GM13976 (cell line): ENCODE measurements at regions not wholly inside any gene's neighbourhood (a gene's known extent, or its start where the extent isn't known, plus 50 kb on each side); places are given as distances from the start of the nearest gene placed in this dataset.

Experiments
- DNase-seq: peaks from one replicate; pipeline ENCODE4 v3.0.0; 2012; ENCODE audit warnings: low spot score
- in situ Hi-C: fragments of 300-500 bp; cut with MboI; formaldehyde crosslinking; loops from one replicate; pipeline ENCODE4 v1.12.0; 2022; ENCODE audit warnings: low sequenced_read_pairs, mixed read lengths, inconsistent platforms; ENCODE audit not compliant: unreplicated experiment
- TF ChIP-seq, protein P1 (sequence below): IDR thresholded peaks from 2 replicates; pipeline ENCODE4 v1.5.1; 2012; ENCODE audit warnings: borderline replicate concordance, mild to moderate bottlenecking; ENCODE audit not compliant: insufficient read depth; ENCODE audit errors: extremely low read depth, missing control alignments, control extremely low read depth

DNA sequence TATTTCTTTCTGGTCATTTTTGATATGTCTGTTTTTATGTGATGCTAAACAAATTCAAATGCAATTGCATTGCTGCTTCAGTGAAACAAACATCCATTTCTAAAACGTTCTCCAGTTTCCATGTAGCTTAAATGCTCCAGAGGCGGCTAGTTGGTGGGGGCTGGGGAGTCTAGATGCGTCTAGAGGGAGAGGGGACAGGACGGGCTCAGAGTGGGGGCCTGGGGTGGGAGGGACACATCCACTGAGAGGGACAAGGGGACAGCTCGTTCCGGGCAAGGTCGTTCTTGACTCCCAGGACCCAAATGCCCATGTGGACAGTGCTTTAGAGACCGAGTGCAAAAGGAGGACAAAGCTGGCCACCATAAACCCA, 102.3 kb downstream of the FOXL1 start:
- in situ Hi-C loops, result no loop called here
- TF ChIP-seq, protein P1, sequence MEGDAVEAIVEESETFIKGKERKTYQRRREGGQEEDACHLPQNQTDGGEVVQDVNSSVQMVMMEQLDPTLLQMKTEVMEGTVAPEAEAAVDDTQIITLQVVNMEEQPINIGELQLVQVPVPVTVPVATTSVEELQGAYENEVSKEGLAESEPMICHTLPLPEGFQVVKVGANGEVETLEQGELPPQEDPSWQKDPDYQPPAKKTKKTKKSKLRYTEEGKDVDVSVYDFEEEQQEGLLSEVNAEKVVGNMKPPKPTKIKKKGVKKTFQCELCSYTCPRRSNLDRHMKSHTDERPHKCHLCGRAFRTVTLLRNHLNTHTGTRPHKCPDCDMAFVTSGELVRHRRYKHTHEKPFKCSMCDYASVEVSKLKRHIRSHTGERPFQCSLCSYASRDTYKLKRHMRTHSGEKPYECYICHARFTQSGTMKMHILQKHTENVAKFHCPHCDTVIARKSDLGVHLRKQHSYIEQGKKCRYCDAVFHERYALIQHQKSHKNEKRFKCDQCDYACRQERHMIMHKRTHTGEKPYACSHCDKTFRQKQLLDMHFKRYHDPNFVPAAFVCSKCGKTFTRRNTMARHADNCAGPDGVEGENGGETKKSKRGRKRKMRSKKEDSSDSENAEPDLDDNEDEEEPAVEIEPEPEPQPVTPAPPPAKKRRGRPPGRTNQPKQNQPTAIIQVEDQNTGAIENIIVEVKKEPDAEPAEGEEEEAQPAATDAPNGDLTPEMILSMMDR, result no peak
- no peak for DNase-seq

DNA sequence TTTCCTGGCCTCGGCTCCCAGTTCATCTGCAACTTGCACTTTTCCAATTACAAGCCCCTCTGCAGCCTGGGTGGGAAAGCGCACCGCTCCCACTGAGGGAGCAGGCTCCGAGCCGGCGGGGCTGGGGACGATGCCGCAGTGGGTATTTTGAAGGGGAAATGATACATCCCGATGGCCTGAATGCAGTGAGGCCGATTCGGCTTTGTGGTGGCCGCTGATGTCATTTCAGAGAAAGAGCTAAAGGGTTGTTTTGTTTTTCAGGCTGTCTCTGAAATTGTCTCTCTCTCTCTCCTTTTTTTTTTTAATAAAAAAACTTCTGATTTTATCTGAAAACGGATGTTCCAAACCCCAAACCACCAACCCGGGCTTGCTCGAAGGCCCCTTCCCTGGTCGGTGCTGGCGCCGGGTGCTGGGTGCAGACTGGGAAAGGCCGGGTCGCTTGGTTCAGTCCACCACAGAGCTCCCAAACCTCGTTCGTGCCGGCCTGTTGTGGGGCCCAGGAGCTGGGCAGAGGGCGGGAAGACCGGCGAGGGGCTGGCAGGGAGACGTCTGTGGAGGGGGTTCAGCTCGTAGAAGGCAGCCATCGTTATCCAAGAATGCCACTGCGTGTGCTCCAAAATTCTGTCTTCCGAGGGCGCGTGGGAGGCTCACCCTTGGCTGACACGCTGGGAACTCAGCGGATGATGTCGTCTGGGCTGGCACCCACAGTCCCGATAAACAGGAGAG, 102.8 kb downstream of the FOXL1 start:
- no peak for DNase-seq
- TF ChIP-seq, protein P1, result no peak
- in situ Hi-C loops, result no loop called here

DNA sequence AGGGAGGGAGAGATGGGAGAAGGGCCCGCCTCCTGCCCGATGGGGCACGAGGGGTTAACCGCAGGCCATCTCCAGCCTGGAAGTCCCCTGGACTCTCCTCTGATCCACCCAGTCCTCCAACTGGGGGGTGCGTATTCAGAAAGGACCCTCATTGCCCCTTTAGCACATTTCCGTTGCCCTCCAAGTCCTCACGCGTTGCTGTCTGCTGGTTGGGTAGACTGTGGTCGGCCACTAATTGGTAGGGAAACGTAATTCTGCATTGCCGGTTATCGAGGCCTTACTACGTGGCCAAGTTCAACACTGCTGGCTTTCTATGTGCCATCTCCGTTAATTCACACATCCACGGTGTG, 103.4 kb downstream of the FOXL1 start:
- in situ Hi-C loops, result no loop called here
- TF ChIP-seq, protein P1, result no peak
- no peak for DNase-seq

DNA sequence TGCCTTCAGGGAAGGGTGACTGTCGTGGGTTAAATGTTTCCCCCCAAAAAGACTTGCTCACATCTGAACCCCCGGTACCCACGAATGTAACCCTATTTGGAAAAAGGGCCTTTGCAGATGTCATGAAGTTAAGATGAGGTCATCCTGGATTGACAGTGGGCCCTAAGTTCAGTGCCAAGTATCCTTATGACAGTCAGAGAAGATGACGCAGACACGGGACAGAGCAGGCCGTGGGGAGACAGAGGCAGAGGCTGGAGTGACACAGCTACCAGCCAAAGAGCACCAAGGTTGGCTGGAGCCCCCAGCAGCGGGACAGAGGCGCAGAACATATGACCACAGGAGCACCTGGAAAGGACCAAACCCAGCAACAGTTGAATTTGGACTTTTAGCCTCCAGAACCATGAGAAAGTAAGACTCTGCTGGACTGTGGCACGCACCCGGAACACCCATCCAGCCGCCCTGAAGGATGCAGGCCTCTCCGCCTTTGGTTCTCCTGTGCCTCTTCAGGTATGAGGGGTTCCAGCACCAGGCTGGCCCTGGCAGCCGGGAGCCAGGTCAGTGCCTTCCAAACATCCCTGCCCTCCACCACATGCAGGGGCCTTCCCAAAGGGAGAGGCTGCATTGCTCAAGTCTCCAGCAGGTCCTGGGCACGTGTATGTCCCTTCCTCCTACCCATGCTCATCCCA, 104.0 kb downstream of the FOXL1 start:
- in situ Hi-C loops, result no loop called here
- DNase-seq, result no peak
- TF ChIP-seq, protein P1, result no peak

DNA sequence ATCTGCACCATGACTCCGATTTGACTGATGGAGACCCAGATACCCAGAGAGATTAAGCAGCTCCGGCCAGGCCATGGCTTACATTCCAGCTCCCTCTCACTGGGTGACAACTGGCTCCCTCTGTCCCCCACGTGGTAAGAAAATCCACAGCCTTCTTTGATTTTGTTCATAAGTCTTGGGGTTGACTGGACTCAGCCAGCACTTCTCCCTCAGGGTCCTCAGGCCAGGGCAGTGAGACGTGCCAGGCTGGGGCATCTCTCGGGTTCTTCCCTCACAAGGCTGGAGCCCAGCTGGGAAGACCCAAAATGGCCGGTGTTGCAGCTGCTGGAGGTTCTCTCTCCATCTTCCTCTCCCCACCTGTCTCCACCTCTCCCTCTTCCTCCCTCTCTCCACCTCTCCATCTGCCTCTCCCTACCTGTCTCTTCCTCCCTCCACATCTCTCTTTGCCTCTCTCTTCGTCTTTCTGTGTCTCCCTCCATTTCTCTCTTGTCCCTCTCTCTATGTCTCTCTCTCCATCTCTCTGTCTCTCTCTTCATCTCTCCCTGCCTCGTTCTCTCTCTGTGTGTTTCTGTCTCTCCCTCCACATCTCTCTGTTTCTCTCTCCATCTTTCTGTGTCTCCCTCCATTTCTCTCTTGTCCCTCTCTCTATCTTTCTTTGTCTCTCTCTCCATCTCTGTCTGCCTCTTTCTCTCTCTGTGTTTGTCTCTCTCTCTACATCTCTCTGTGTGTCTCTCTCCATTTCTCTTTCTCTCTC, 105.3 kb downstream of the FOXL1 start:
- in situ Hi-C loops, result no loop called here
- no peak for DNase-seq
- TF ChIP-seq, protein P1, result no peak

DNA sequence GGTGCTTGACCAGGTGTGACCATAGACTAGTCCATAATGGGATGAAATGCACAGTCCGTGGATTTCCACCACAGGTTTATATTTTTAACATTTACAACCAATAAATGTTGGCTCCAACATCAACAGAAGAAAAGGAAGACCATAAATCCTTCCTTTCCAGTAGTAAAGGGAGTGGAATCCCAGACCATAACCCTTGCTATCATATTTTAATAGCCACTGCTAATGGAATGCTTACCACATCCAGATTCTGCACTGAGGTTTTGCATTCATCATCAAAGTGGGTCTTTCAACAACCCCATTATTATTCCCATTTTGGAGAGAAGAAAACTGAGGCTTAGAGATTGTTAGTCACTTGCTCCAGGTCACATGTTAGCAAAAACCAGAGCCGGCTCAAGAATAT, 106.7 kb downstream of the FOXL1 start:
- in situ Hi-C loops, result no loop called here
- TF ChIP-seq, protein P1, result no peak
- no peak for DNase-seq
